ENCODE measurements at regions not wholly inside any gene's neighbourhood (a gene's known extent, or its start where the extent isn't known, plus 50 kb on each side); places are given as distances from the start of the nearest gene placed in this dataset.

DNA sequence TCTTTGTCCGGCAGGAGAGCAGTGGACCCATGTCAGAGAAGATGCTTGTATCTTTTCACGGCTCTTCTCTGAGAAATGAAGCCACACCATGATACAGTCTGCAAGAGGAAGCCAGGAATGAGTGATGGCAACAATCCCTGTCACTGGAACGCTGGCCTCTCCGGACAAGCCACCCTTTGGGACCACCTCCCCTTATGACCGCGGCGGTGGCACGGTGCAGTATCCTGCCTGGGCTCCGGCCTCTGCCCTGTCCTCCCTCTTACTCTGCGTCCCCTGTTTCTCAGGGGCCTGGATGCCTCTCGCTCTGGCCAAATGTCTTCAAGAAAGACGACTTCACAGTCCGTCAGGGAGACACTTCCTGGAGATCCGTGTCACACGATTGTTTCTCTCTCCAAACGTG is 370.5 kb downstream of the ZNF716 start:
- TF ChIP-seq, protein P1, sequence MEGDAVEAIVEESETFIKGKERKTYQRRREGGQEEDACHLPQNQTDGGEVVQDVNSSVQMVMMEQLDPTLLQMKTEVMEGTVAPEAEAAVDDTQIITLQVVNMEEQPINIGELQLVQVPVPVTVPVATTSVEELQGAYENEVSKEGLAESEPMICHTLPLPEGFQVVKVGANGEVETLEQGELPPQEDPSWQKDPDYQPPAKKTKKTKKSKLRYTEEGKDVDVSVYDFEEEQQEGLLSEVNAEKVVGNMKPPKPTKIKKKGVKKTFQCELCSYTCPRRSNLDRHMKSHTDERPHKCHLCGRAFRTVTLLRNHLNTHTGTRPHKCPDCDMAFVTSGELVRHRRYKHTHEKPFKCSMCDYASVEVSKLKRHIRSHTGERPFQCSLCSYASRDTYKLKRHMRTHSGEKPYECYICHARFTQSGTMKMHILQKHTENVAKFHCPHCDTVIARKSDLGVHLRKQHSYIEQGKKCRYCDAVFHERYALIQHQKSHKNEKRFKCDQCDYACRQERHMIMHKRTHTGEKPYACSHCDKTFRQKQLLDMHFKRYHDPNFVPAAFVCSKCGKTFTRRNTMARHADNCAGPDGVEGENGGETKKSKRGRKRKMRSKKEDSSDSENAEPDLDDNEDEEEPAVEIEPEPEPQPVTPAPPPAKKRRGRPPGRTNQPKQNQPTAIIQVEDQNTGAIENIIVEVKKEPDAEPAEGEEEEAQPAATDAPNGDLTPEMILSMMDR (conservative IDR thresholded peaks at IDR 0.05 in 1 of 2, IDR thresholded peaks at IDR 0.05 in 1 of 2; ENCODE audit: extremely low read depth in 1 of 2, insufficient read depth in 1 of 2, low read depth in 1 of 2, low read length in 2 of 2), result no peak
- no peak for TF ChIP-seq EZH2 (IDR thresholded peaks at IDR 0.05; ENCODE audit: borderline replicate concordance, low read length)
